Endothelial cell of umbilical vein (primary cell): ENCODE measurements at regions not wholly inside any gene's neighbourhood (a gene's known extent, or its start where the extent isn't known, plus 50 kb on each side); places are given as distances from the start of the nearest gene placed in this dataset.

ENCODE experiments used
- BruUV-seq: library from RNA; stranded (reverse); fragments of 400-500 nt; replicated peaks from 2 replicates; lab custom pipeline; 2021; lab: Mats Ljungman, UMichigan
- CTCF ChIA-PET: fragments of 300-600, 350-600 bp; sonication (Branson Sonifier 250); formaldehyde crosslinking; loops from one replicate; lab custom pipeline; 2021; ENCODE audit warnings: antibody characterized with exemption, inconsistent platforms; lab: Charles Lee
- POLR2A ChIA-PET: fragments of 300-600, 350-600 bp; sonication (Branson Sonifier 250); formaldehyde crosslinking; loops from one replicate; lab custom pipeline; 2021; ENCODE audit warnings: antibody characterized with exemption, inconsistent platforms; lab: Charles Lee
- DNase-seq: peaks from one replicate; pipeline ENCODE4 v3.0.0-alpha.2; 2011; ENCODE audit warnings: low read depth, low spot score
- FAIRE-seq: peaks from 2 replicates; lab custom pipeline; 2011; peaks lifted over from hg19 to GRCh38; lab: Jason Lieb, UNC
- H2AFZ ChIP-seq: 2 replicates; pipeline ENCODE4 v1.6.0; 2012; ENCODE audit warnings: low read depth, low read length, control low read depth, inconsistent platforms
- H3K27ac ChIP-seq: 2 replicates; pipeline ENCODE4 v1.5.1; 2011; ENCODE audit warnings: low read depth, mild to moderate bottlenecking, control low read depth, low read length, moderate library complexity; ENCODE audit not compliant: insufficient read depth
- H3K27me3 ChIP-seq, 2 experiments: 2 replicates each; pipeline versions ENCODE4 v1.6.0 to v1.6.1; 2011; ENCODE audit warnings: low read length in 2 of 2, mixed read lengths in 1 of 2; ENCODE audit not compliant: control insufficient read depth in 2 of 2, insufficient read depth in 2 of 2
- H3K36me3 ChIP-seq, 2 experiments: 2 replicates in 1 of 2; 3 replicates in 1 of 2; pipeline ENCODE4 v1.5.1; 2011; ENCODE audit warnings: low read length in 2 of 2, mild to moderate bottlenecking in 1 of 2, moderate library complexity in 1 of 2; ENCODE audit not compliant: control insufficient read depth in 2 of 2, insufficient read depth in 2 of 2; ENCODE audit errors: extremely low read depth in 1 of 2
- H3K4me1 ChIP-seq: 3 replicates; pipeline ENCODE4 v1.5.1; 2011; ENCODE audit warnings: mild to moderate bottlenecking, low read length; ENCODE audit not compliant: control insufficient read depth, insufficient read depth; ENCODE audit errors: extremely low read depth
- H3K4me2 ChIP-seq: 2 replicates; pipeline ENCODE4 v1.6.1; 2011; ENCODE audit warnings: low read length, control low read depth, mixed read lengths; ENCODE audit not compliant: insufficient read depth
- H3K4me3 ChIP-seq, 3 experiments: fragments of 200-600 bp in 1 of 3; sonication (generic), shearing (Covaris generic) in 1 of 3; replicated peaks in 1 of 3; 2 replicates each; pipeline ENCODE4 v1.5.1; 2011 to 2016; ENCODE audit warnings: control low read depth in 3 of 3, low read length in 3 of 3, mild to moderate bottlenecking in 2 of 3, inconsistent platforms in 1 of 3, low read depth in 1 of 3, moderate library complexity in 1 of 3; ENCODE audit not compliant: insufficient read depth in 1 of 3
- H3K79me2 ChIP-seq: 2 replicates; pipeline ENCODE4 v1.6.0; 2012; ENCODE audit warnings: low read length, inconsistent platforms; ENCODE audit not compliant: control insufficient read depth, insufficient read depth
- H3K9ac ChIP-seq: replicated peaks from 2 replicates; pipeline ENCODE3; 2011; ENCODE audit warnings: low read length, control low read depth; ENCODE audit not compliant: insufficient read depth; ENCODE audit errors: extremely low read depth
- H3K9me1 ChIP-seq: replicated peaks from 3 replicates; pipeline ENCODE4 v1.6.0; 2011; ENCODE audit warnings: mild to moderate bottlenecking, low read length; ENCODE audit not compliant: control insufficient read depth, insufficient read depth; ENCODE audit errors: extremely low read depth
- H3K9me3 ChIP-seq: replicated peaks from 2 replicates; pipeline ENCODE4 v1.5.1; 2012; ENCODE audit warnings: low read length, inconsistent platforms; ENCODE audit not compliant: control insufficient read depth, insufficient read depth
- H4K20me1 ChIP-seq: replicated peaks from 2 replicates; pipeline ENCODE3; 2011; ENCODE audit warnings: mild to moderate bottlenecking, low read length; ENCODE audit not compliant: control insufficient read depth, insufficient read depth; ENCODE audit errors: extremely low read depth
- EZH2 ChIP-seq: IDR thresholded peaks from 2 replicates; pipeline ENCODE4 v1.6.1; 2012; ENCODE audit warnings: borderline replicate concordance, low read depth, mild to moderate bottlenecking, moderate library complexity, low read length, inconsistent platforms; ENCODE audit not compliant: severe bottlenecking
- FOS ChIP-seq: IDR thresholded peaks from 2 replicates; pipeline ENCODE4 v1.6.1; 2011; ENCODE audit warnings: mild to moderate bottlenecking, low read length, moderate library complexity, borderline replicate concordance; ENCODE audit not compliant: insufficient read depth
- GATA2 ChIP-seq: IDR thresholded peaks from 2 replicates; pipeline ENCODE4 v1.7.0; 2011; ENCODE audit warnings: low read depth, mild to moderate bottlenecking, moderate library complexity, mixed read lengths, low read length; ENCODE audit not compliant: insufficient read length, insufficient read depth
- JUN ChIP-seq: IDR thresholded peaks from 2 replicates; pipeline ENCODE4 v1.6.1; 2011; ENCODE audit warnings: borderline replicate concordance, low read depth; ENCODE audit not compliant: insufficient read length, insufficient read depth
- MYC ChIP-seq: IDR thresholded peaks from one replicate; pipeline ENCODE4 v1.6.1; 2011; ENCODE audit warnings: mild to moderate bottlenecking, low read depth, low read length
- POLR2A ChIP-seq: IDR thresholded peaks from 2 replicates; pipeline ENCODE4 v1.6.1; 2012; ENCODE audit warnings: low read depth, mild to moderate bottlenecking, control low read depth, low read length
- POLR2AphosphoS5 ChIP-seq: IDR thresholded peaks from 2 replicates; pipeline ENCODE4 v1.6.1; 2012; ENCODE audit warnings: low read depth, mild to moderate bottlenecking, control low read depth, low read length, moderate library complexity; ENCODE audit not compliant: insufficient read depth
- dilution Hi-C: fragments of 300-500 bp; cut with MboI; formaldehyde crosslinking; loops from one replicate; pipeline ENCODE4 v1.15.0; 2019; ENCODE audit warnings: low sequenced_read_pairs; ENCODE audit not compliant: extremely low pct_ligation_motif_present
- intact Hi-C: fragments of 100-400 bp; cut with micrococcal nuclease; formaldehyde crosslinking; loops from one replicate; pipeline ENCODE4 v1.10.0; 2022
- TF ChIP-seq, protein P1 (sequence below), 2 donors: IDR thresholded peaks; 1 replicate in 1 of 2; 2 replicates in 1 of 2; pipeline ENCODE4 v1.5.1; 2011; ENCODE audit warnings: low read length in 2 of 2, mild to moderate bottlenecking in 2 of 2, moderate library complexity in 2 of 2, control low read depth in 1 of 2, inconsistent platforms in 1 of 2, low read depth in 1 of 2; ENCODE audit not compliant: insufficient read depth in 1 of 2; ENCODE audit errors: extremely low read depth in 1 of 2
- TF ChIP-seq, protein P2 (sequence below): IDR thresholded peaks from 2 replicates; pipeline ENCODE4 v1.6.1; 2011; ENCODE audit not compliant: insufficient read depth, insufficient read length

GRCh38 chr1:177790566-177790965 is 179.3 kb downstream of the SEC16B start:
- H3K9me1 ChIP-seq = no peaks in the 10 kb centered on the region
- ChIA-PET POLR2A (no interaction called here), CTCF (interaction anchor here (0.7 to 1.8 kb wide), 2 partner anchors 10 to 55 kb away, joined by 3 to 10 read pairs; no protein-coding TSS in a partner anchor)
- dilution Hi-C loops = no loop called here
- no peak for TF ChIP-seq JUN
- TF ChIP-seq, protein P1, sequence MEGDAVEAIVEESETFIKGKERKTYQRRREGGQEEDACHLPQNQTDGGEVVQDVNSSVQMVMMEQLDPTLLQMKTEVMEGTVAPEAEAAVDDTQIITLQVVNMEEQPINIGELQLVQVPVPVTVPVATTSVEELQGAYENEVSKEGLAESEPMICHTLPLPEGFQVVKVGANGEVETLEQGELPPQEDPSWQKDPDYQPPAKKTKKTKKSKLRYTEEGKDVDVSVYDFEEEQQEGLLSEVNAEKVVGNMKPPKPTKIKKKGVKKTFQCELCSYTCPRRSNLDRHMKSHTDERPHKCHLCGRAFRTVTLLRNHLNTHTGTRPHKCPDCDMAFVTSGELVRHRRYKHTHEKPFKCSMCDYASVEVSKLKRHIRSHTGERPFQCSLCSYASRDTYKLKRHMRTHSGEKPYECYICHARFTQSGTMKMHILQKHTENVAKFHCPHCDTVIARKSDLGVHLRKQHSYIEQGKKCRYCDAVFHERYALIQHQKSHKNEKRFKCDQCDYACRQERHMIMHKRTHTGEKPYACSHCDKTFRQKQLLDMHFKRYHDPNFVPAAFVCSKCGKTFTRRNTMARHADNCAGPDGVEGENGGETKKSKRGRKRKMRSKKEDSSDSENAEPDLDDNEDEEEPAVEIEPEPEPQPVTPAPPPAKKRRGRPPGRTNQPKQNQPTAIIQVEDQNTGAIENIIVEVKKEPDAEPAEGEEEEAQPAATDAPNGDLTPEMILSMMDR (IDR thresholded peaks at IDR 0.05; ENCODE audit: extremely low read depth in 1 of 2, insufficient read depth in 1 of 2, low read depth in 1 of 2, low read length in 2 of 2) = no peak
- intact Hi-C loops = no loop called here
- H3K4me2 ChIP-seq = no peak overlapping the region
- no peaks in the 10 kb centered on the region for H3K27me3 ChIP-seq
- no peak overlapping the region for H3K4me3 ChIP-seq
- H3K79me2 ChIP-seq = no peaks in the 10 kb centered on the region
- no peaks in the 10 kb centered on the region for H3K4me1 ChIP-seq
- no peak overlapping the region for H3K9ac ChIP-seq
- no peaks in the 10 kb centered on the region for H3K36me3 ChIP-seq
- H3K27ac ChIP-seq = no peak overlapping the region
- no peak overlapping the region for H2AFZ ChIP-seq
- FAIRE-seq (no peak), DNase-seq (no peak)
- H4K20me1 ChIP-seq = no peaks in the 10 kb centered on the region
- no peaks in the 10 kb centered on the region for H3K9me3 ChIP-seq
- no TSS peak for BruUV-seq

DNA sequence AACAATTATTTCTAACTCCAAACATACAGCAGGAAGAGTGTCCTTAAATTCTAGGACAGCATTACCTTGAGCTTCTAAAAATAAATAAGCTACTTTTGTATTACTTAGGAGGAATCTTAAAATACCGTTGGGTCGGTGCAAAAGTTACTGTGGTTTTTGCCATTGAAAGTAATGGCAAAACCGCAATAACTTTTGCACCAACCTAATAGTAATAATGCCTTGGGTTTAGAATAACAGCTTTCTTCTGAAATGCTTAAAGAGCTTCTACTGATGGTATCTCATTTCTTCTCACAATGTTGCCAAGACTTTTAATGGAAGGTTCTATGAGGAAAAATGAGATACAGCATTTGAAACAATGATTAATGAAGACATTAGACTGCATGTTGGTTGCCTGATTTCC is 179.9 kb downstream of the SEC16B start:
- H3K79me2 ChIP-seq = no peaks in the 10 kb centered on the region
- DNase-seq (no peak), FAIRE-seq (no peak)
- H3K4me2 ChIP-seq = no peak overlapping the region
- H3K9me1 ChIP-seq = no peaks in the 10 kb centered on the region
- TF ChIP-seq, protein P1 (IDR thresholded peaks at IDR 0.05; ENCODE audit: extremely low read depth in 1 of 2, insufficient read depth in 1 of 2, low read depth in 1 of 2, low read length in 2 of 2) = no peak
- TF ChIP-seq POLR2A (no peak), GATA2 (no peak), JUN (no peak), FOS (no peak), POLR2AphosphoS5 (no peak), EZH2 (no peak), MYC (no peak)
- TF ChIP-seq, protein P2, sequence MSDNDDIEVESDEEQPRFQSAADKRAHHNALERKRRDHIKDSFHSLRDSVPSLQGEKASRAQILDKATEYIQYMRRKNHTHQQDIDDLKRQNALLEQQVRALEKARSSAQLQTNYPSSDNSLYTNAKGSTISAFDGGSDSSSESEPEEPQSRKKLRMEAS = no peak
- intact Hi-C loops = loop anchor here (10.0 kb wide), 1 partner anchor 605 kb away; no protein-coding TSS in a partner anchor
- H3K36me3 ChIP-seq = no peaks in the 10 kb centered on the region
- H3K9me3 ChIP-seq = no peaks in the 10 kb centered on the region
- H3K27ac ChIP-seq = no peak overlapping the region
- dilution Hi-C loops = loop anchor here (5.0 kb wide), 1 partner anchor 32 kb away; no protein-coding TSS in a partner anchor
- no peak overlapping the region for H3K9ac ChIP-seq
- H3K4me3 ChIP-seq = no peak overlapping the region
- POLR2A ChIA-PET = no interaction called here
- no peaks in the 10 kb centered on the region for H3K27me3 ChIP-seq
- no TSS peak for BruUV-seq
- no peak overlapping the region for H2AFZ ChIP-seq
- H4K20me1 ChIP-seq = no peaks in the 10 kb centered on the region
- CTCF ChIA-PET = interaction anchor here (1.8 kb wide), 1 partner anchor 10 kb away, joined by 10 read pairs; no protein-coding TSS in a partner anchor
- no peaks in the 10 kb centered on the region for H3K4me1 ChIP-seq
